Vagina (tissue), 2 donors: ENCODE measurements at regions not wholly inside any gene's neighbourhood (a gene's known extent, or its start where the extent isn't known, plus 50 kb on each side); places are given as distances from the start of the nearest gene placed in this dataset.

ENCODE experiments used
- DNase-seq, 2 donors: peaks; one replicate each; pipeline ENCODE4 v3.0.0-alpha.2; 2017; ENCODE audit errors: extremely low spot score in 2 of 2
- H3K27ac ChIP-seq: fragments of 200-600 bp; sonication (generic); one replicate; pipeline ENCODE4 v1.5.1; 2019
- H3K27me3 ChIP-seq: fragments of 200-600 bp; sonication (generic); one replicate; pipeline ENCODE4 v1.5.1; 2019
- H3K36me3 ChIP-seq, 2 donors: fragments of 200-600 bp; sonication (generic); one replicate each; pipeline ENCODE4 v1.5.1; 2017 to 2019
- H3K4me1 ChIP-seq: fragments of 200-600 bp; sonication (generic); one replicate; pipeline ENCODE4 v1.5.1; 2019
- H3K4me3 ChIP-seq, 2 donors: fragments of 200-600 bp; sonication (generic); 1 replicate in 1 of 2; 2 replicates in 1 of 2; pipeline ENCODE4 v1.5.1; 2016 to 2019
- H3K9me3 ChIP-seq: fragments of 200-600 bp; sonication (generic); one replicate; pipeline ENCODE4 v1.5.1; 2019
- CTCF ChIP-seq, 3 experiments: fragments of 450-650 bp in 2 of 3; fragments of 200-600 bp in 1 of 3; sonication (generic) in 1 of 3; IDR thresholded peaks; one replicate each; pipeline ENCODE4 v1.5.1; 2017 to 2019; ENCODE audit warnings: antibody characterized with exemption in 3 of 3, mild to moderate bottlenecking in 2 of 3, moderate library complexity in 2 of 3
- POLR2A ChIP-seq, 2 donors: fragments of 450-650 bp; IDR thresholded peaks; one replicate each; pipeline ENCODE4 v1.6.1; 2017; ENCODE audit warnings: antibody characterized with exemption in 2 of 2, mild to moderate bottlenecking in 2 of 2, moderate library complexity in 2 of 2
- POLR2AphosphoS5 ChIP-seq, 2 donors: sonication (generic); formaldehyde crosslinking; IDR thresholded peaks; one replicate each; pipeline ENCODE4 v1.9.0; 2017; ENCODE audit warnings: antibody characterized with exemption in 2 of 2, mild to moderate bottlenecking in 2 of 2, low read depth in 1 of 2; ENCODE audit not compliant: insufficient read depth in 1 of 2
- intact Hi-C: fragments of 100-400 bp; cut with DNase I; formaldehyde crosslinking; loops from one replicate; pipeline ENCODE4 v1.15.1; 2023

GRCh38 chr5:20157089-20157488 lies 169.1 kb upstream of the CDH18 start:
- DNase-seq, result no peak
- intact Hi-C loops, result no loop called here
- Histone ChIP-seq H3K4me1 (no peaks in the 10 kb centered on the region), H3K9me3 (no peaks in the 10 kb centered on the region), H3K27ac (no peak overlapping the region), H3K36me3 (no peaks in the 10 kb centered on the region), H3K4me3 (no peak overlapping the region), H3K27me3 (no peaks in the 10 kb centered on the region)
- TF ChIP-seq POLR2A (IDR thresholded peaks at IDR 0.05), result no peak
- no peak for TF ChIP-seq POLR2AphosphoS5 (IDR thresholded peaks at IDR 0.05; ENCODE audit: insufficient read depth in 1 of 2, low read depth in 1 of 2)
- TF ChIP-seq CTCF (IDR thresholded peaks at IDR 0.05), result no peak

GRCh38 chr5:20145240-20145639 lies 157.2 kb upstream of the CDH18 start:
- Histone ChIP-seq H3K4me1 (no peaks in the 10 kb centered on the region), H3K36me3 (no peaks in the 10 kb centered on the region), H3K27ac (no peak overlapping the region), H3K27me3 (no peaks in the 10 kb centered on the region), H3K9me3 (no peaks in the 10 kb centered on the region), H3K4me3 (no peak overlapping the region)
- DNase-seq, result no peak
- TF ChIP-seq POLR2A (IDR thresholded peaks at IDR 0.05) (no peak), CTCF (IDR thresholded peaks at IDR 0.05) (no peak), POLR2AphosphoS5 (IDR thresholded peaks at IDR 0.05; ENCODE audit: insufficient read depth in 1 of 2, low read depth in 1 of 2) (no peak)
- intact Hi-C loops, result no loop called here

GRCh38 chr5:20129501-20129900 lies 141.5 kb upstream of the CDH18 start:
- H3K9me3 ChIP-seq, result no peaks in the 10 kb centered on the region
- H3K36me3 ChIP-seq, result no peaks in the 10 kb centered on the region
- H3K27me3 ChIP-seq, result no peaks in the 10 kb centered on the region
- no peak overlapping the region for H3K4me3 ChIP-seq
- no peaks in the 10 kb centered on the region for H3K4me1 ChIP-seq
- intact Hi-C loops, result no loop called here
- no peak for DNase-seq
- no peak overlapping the region for H3K27ac ChIP-seq
- TF ChIP-seq POLR2A (IDR thresholded peaks at IDR 0.05) (no peak), CTCF (IDR thresholded peaks at IDR 0.05) (no peak), POLR2AphosphoS5 (IDR thresholded peaks at IDR 0.05; ENCODE audit: insufficient read depth in 1 of 2, low read depth in 1 of 2) (no peak)

GRCh38 chr5:20128343-20128742 lies 140.3 kb upstream of the CDH18 start:
- TF ChIP-seq CTCF (IDR thresholded peaks at IDR 0.05), result no peak
- TF ChIP-seq POLR2A (IDR thresholded peaks at IDR 0.05), result no peak
- no peak for TF ChIP-seq POLR2AphosphoS5 (IDR thresholded peaks at IDR 0.05; ENCODE audit: insufficient read depth in 1 of 2, low read depth in 1 of 2)
- Histone ChIP-seq H3K9me3 (no peaks in the 10 kb centered on the region), H3K36me3 (no peaks in the 10 kb centered on the region), H3K27me3 (no peaks in the 10 kb centered on the region), H3K27ac (no peak overlapping the region), H3K4me1 (no peaks in the 10 kb centered on the region), H3K4me3 (no peak overlapping the region)
- intact Hi-C loops, result no loop called here
- no peak for DNase-seq

- H3K27me3 ChIP-seq, result no peaks in the 10 kb centered on the region
- intact Hi-C loops, result no loop called here
- no peak for DNase-seq
- no peak overlapping the region for H3K27ac ChIP-seq
- no peaks in the 10 kb centered on the region for H3K9me3 ChIP-seq
- TF ChIP-seq POLR2A (IDR thresholded peaks at IDR 0.05), result no peak
- no peak for TF ChIP-seq CTCF (IDR thresholded peaks at IDR 0.05)
- no peak for TF ChIP-seq POLR2AphosphoS5 (IDR thresholded peaks at IDR 0.05; ENCODE audit: insufficient read depth in 1 of 2, low read depth in 1 of 2)
- H3K4me3 ChIP-seq, result no peak overlapping the region
- no peaks in the 10 kb centered on the region for H3K36me3 ChIP-seq
- H3K4me1 ChIP-seq, result no peaks in the 10 kb centered on the region
These were observed 126.5 kb upstream of the CDH18 start for GRCh38 chr5:20114526-20114925.
